HG02870 (cell line): ENCODE measurements at regions not wholly inside any gene's neighbourhood (a gene's known extent, or its start where the extent isn't known, plus 50 kb on each side); places are given as distances from the start of the nearest gene placed in this dataset.
"Not testable (repeated sequence)": the region's sequence is repeated elsewhere in the genome, so short reads cannot be mapped to it uniquely, and the experiment has no call there.

ENCODE experiments used
- ATAC-seq: cut with Tn5 transposase; IDR thresholded peaks from one replicate; pipeline ENCODE4 v1.9.1; 2021; ENCODE audit warnings: mild to moderate bottlenecking, moderate library complexity; ENCODE audit not compliant: unreplicated experiment

DNA sequence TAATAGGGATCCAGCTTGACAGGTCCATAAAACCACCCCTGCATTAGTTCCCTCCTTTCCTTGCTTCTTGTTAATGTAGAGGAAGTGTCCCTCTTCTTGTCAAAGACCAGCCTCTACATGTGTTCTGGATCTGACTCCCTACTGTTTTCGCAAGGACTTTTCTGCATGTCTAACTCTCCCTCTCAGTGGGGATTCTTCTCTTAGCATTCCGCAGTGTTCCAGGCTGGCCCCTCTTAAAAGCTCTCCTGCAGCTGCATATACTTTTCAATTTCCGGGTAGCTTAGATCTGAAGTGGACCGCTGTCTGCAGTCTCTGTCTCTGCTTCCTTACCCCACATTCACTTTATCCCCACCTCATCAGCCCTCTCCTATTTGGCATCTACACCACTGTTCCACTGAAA lies 96.1 kb upstream of the MAN1A1 start:
- no peak for ATAC-seq

DNA sequence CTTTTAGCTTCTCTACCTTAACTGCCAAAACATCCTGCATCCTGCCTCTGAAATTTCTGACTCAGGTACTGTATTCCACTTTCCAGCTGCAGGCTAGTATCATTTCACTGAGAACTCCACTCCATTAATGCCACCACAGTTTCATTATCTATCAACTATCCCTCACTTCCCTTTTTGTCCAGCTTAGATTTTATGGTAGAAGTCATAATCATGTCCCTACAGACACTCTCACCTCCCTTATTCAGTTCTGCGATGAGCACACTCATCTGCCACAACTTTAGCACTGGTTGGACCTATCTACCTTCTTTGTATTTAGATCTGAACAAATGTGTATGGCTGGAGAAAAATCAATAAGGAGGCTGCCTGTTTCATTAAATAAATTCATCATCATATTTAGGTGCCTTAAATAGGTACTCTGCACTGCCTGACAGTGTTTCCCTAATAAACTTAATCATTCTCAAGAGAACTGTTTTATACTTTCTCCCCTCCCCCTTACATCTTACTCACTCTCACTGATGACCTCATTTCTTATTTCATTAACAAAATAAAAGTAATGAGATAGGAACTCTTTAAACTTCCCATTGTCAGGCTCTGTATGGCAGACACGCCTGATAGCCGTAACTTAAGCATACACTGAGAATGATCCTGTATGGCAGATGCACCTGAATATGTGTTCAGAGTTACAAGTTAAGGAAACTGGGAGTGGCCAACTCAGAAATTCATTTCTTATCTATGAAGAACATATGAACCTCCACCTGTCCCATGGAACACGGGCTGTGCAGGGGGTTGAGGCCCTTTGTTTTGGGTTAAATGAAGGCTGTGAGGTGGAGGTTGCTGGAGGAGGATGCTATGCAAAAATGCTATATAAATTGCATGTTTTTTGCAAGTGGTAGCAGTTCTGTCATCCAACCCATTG lies 95.3 kb upstream of the MAN1A1 start:
- ATAC-seq = peak; percentile 64

DNA sequence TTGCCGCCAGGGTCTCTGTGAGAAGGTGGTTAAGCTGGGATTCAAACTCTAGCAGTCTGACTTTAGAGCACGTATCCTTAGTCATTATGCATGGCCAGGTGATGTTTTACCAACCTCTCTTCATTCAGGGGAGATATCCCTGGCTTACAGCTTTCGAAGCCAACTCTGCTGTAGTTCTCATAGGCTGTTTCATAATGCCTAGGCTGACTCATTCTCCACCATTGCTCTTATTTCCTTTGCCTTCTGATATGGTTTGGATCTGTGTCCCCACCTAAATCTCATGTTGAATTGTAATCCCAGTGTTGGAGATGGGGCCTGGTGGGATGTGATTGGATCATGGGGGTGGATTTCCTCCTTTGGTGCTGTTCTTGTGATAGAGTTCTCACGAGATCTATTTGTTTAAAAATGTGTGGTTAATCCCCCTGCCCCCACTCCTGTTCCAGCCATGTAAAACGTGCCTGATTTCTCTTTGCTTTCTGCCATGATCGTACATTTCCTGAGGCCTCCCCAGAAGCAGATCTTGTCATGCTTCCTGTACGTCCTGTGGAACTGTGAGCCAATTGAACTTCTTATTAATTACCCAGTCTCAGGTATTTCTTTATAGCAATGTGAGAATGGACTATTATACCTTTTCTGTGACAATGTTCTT lies 94.6 kb upstream of the MAN1A1 start:
- ATAC-seq = peak; percentile 1

DNA sequence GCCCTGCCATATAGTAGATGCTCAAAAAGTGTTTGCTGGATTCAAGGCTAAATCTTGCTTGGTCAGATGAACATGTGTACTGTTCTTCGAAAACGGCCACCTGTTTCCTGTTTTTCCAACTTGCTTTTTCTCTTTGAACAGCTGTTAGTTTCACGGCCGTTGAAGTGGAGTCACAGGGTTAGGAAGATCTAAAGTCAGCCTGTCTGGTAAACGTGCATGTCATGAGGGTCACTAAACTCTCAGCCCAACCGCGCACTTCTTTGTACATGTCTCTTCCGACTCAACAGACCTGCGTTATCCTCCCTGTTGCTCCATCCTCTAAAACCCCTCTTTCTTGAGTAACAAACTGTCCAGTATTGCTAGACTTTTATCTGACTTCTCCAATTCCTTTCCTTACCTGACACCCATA lies 93.2 kb upstream of the MAN1A1 start:
- ATAC-seq = peak; percentile 41

DNA sequence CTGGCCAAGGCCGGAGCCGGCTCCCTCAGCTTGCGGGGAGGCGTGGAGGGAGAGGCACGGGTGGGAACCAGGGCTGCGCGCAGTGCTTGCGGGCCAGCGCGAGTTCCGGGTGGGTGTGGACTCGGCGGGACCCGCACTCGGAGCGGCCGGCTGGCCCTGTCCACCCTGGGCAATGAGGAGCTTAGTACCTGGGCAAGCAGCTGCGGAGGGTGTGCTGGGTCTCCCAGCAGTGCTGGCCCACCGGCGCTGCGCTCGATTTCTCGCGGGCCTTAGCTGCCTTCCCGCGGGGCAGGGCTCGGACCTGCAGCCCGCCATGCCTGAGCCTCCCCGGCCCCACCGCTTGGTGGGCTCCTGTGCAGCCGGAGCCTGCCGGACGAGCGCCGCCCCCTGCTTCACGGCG lies 91.4 kb upstream of the MAN1A1 start:
- ATAC-seq = no peak

DNA sequence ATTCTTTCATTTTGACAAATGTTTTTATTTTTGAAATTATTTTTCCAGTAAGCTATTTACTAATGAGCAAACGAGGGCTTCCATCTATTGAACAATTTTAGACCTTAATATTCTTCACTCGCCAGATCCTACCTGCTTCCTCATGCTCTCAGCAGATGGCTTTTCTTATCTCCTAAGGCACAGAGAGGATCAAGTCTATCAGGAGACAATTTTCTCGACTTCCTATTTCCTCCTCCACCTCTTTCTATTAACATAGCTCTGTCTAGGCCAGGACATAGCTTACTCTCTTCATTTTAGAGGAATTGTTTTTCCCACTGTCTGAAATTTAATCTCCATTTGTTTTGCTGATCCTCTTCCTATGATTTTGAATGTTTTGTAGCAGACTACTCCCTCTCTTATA lies 87.0 kb upstream of the MAN1A1 start:
- ATAC-seq = no peak

DNA sequence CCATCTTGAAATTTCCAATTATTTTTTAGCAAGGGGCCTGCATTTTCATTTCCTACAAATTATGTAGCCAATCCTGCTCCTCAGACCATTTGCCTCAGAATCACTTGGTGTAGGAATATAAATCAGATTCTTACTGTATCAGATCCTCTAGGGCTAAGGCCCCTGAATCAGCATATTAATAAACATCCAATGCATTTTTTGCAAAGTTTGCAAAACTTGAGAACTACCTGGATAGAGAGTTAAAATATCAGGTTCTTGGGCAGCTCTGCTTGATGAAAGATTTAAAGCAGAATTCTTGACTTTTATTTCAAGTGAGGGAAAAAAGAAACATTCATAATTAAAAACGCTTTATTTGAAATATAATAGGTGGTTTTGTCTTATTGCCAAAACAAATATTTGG lies 82.2 kb upstream of the MAN1A1 start:
- no peak for ATAC-seq

DNA sequence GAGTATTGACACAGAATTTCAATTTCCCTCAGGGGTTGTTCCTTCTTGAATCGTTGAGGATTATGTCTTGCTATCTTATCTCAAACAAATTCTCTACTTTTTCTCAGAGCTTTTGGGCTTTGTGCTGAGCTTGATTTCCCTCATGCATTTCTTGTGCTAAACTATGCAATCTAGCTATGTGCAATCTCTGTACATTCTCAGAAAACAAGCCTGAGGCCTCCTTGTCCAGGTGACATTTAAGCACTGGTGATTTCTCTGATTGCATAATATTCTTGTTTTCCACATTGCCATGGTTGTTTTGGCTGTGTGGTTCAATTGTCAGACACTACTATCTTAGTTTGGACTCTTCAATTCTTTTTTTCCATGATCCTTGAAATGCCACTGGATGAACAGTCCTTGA lies 81.2 kb upstream of the MAN1A1 start:
- ATAC-seq = no peak

DNA sequence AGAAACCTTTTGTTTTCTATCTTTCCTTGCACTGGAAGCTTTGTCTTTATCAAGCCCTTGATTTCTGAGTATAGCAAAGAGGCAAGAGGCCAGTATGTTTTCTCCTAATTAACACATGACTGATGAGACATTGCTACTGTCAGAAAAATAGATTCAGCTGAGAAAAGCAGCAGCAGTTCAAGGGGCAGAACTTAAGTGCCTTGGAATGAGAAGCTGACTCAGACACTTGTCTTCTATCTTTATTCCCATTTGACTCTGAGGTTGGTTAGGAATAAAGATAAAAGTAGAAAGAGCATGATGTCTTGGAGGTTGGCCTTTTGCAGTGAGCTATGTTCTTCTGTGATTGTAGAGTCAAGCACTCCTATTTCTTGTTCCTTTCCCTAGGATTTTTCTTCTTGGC lies 79.1 kb upstream of the MAN1A1 start:
- no peak for ATAC-seq

DNA sequence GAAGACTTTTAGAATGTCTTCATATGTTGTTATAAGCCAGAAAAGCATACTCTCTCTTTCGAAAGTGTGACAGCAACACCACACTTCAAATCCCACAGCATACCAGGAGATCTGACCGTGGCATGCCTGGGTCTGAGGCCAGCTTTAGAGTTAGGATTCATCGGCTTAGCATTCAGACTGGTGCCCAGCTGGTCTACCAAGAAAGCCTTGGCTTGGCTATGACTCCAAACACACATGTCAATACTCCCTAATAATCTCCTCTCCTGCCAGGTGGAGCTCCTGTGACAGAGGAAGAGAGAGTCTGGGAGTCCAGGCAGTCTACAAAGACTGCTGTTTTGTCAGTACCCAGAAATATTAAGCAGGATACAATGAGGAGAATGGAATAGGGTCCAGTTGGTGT lies 77.1 kb upstream of the MAN1A1 start:
- ATAC-seq = no peak

DNA sequence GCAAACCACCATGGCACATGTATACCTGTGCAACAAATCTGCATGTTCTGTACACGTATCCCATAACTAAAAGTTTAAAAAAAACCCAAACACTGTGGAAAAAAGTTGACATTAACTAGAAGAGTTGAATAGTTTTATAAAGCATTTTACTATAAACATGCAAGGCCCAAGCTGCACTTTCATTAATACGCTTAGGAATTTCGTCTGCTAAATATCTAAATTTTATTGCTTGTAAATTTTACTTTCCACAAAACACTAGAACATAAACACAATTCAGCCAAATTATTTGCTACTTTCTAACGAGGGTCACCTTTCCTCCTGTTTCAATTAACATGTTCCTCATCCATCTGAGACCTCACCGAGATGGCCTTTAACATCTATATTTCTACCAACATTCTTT lies 74.4 kb upstream of the MAN1A1 start:
- no peak for ATAC-seq

DNA sequence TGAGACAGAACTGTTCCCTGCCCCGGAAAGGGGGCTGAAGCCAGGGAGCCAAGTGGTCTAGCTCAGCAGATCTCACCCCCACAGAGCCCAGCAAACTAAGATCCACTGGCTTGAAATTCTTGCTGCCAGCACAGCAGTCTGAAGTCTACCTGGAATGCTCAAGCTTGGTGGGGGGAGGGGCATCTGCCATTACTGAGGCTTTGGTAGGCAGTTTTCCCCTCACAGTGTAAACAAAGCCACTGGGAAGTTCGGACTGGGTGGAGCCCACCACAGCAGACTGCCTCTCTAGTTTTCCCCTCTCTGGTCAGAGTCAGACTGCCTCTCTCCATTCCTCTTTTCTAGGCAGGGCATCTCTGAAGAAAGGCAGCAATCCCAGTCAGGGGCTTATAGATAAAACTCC lies 68.5 kb upstream of the MAN1A1 start:
- not testable (repeated sequence) for ATAC-seq

DNA sequence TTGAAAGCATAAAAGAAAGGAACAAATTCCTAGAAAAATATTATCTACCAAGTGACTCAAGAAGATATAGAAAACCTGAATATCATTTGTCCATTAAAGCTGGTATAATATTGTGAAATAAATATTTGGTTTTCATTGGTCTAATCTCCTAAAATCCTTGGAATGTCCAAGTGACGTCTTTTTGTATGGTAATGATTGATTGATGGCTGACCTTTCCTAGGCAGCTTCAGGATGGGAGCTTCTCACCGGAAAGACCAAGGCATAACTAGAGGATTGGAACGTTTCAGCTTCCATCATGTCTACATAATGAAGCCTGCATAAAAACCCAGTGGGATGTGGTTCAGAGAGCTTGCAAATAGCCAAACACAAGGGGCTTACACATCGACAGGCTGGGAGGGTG lies 57.6 kb upstream of the MAN1A1 start:
- ATAC-seq = no peak

DNA sequence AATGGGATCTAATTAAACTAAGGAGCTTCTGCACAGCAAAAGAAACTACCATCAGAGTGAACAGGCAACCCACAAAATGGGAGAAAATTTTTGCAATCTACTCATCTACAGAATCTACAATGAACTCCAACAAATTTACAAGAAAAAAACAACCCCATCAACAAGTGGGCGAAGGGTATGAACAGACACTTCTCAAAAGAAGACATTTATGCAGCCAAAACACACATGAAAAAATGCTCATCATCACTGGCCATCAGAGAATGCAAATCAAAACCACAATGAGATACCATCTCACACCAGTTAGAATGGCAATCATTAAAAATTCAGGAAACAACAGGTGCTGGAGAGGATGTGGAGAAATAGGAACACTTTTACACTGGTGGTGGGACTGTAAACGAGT lies 55.6 kb upstream of the MAN1A1 start:
- ATAC-seq = not testable (repeated sequence)
